ENCODE measurements at regions not wholly inside any gene's neighbourhood (a gene's known extent, or its start where the extent isn't known, plus 50 kb on each side); places are given as distances from the start of the nearest gene placed in this dataset.
"Not testable (repeated sequence)": the region's sequence is repeated elsewhere in the genome, so short reads cannot be mapped to it uniquely, and the experiment has no call there.

- H3K18ac ChIP-seq (ENCODE audit: low read length); H3K4me3 ChIP-seq (ENCODE audit: low read length in 2 of 2); H4K91ac ChIP-seq (ENCODE audit: low read depth, low read length, poor library complexity); H2AFZ ChIP-seq (ENCODE audit: low read length); H3K4me2 ChIP-seq (ENCODE audit: insufficient read depth, low read length, poor library complexity, severe bottlenecking); H3K23ac ChIP-seq (ENCODE audit: low read depth, low read length, poor library complexity); H3K4me1 ChIP-seq (ENCODE audit: control insufficient read depth in 2 of 2, insufficient read depth in 1 of 2, low read depth in 1 of 2, low read length in 2 of 2); H2BK15ac ChIP-seq (ENCODE audit: low read length); H4K8ac ChIP-seq (ENCODE audit: low read depth, low read length); H2BK5ac ChIP-seq (ENCODE audit: low read length); H3K4ac ChIP-seq (ENCODE audit: low read length); H3K9me3 ChIP-seq (replicated peaks in 1 of 2; ENCODE audit: control insufficient read depth in 2 of 2, insufficient read depth in 1 of 2, low read depth in 1 of 2, low read length in 2 of 2); H3K14ac ChIP-seq (ENCODE audit: low read length); H3K79me1 ChIP-seq (ENCODE audit: low read depth, low read length); DNase-seq (ENCODE audit: low spot score); H3K36me3 ChIP-seq (replicated peaks in 1 of 2; ENCODE audit: control insufficient read depth in 2 of 2, insufficient read depth in 2 of 2, low read length in 2 of 2); H3K27ac ChIP-seq (replicated peaks; ENCODE audit: low read length); H2AK5ac ChIP-seq (ENCODE audit: low read depth, low read length); H3K9ac ChIP-seq (ENCODE audit: low read depth, low read length, poor library complexity); H3K27me3 ChIP-seq (ENCODE audit: control insufficient read depth in 3 of 3, insufficient read depth in 3 of 3, low read depth in 1 of 3, low read length in 3 of 3); H2BK12ac ChIP-seq (ENCODE audit: low read length); H2BK120ac ChIP-seq (ENCODE audit: low read depth, low read length): not testable (repeated sequence)
Measured at GRCh38 chr1:83342995-83343394, 655.9 kb downstream of the TTLL7 start.

GRCh38 chr1:83332308-83332707 lies 666.6 kb downstream of the TTLL7 start:
- H3K23ac ChIP-seq (ENCODE audit: low read depth, low read length, poor library complexity); H3K79me1 ChIP-seq (ENCODE audit: low read depth, low read length); H4K8ac ChIP-seq (ENCODE audit: low read depth, low read length); H2BK12ac ChIP-seq (ENCODE audit: low read length); H2BK15ac ChIP-seq (ENCODE audit: low read length); H3K4ac ChIP-seq (ENCODE audit: low read length); H3K9ac ChIP-seq (ENCODE audit: low read depth, low read length, poor library complexity); H2AK5ac ChIP-seq (ENCODE audit: low read depth, low read length); H4K91ac ChIP-seq (ENCODE audit: low read depth, low read length, poor library complexity); H3K18ac ChIP-seq (ENCODE audit: low read length); H3K36me3 ChIP-seq (replicated peaks in 1 of 2; ENCODE audit: control insufficient read depth in 2 of 2, insufficient read depth in 2 of 2, low read length in 2 of 2); H3K14ac ChIP-seq (ENCODE audit: low read length); H2BK5ac ChIP-seq (ENCODE audit: low read length); H2AFZ ChIP-seq (ENCODE audit: low read length); H3K27me3 ChIP-seq (ENCODE audit: control insufficient read depth in 3 of 3, insufficient read depth in 3 of 3, low read depth in 1 of 3, low read length in 3 of 3); H3K4me1 ChIP-seq (ENCODE audit: control insufficient read depth in 2 of 2, insufficient read depth in 1 of 2, low read depth in 1 of 2, low read length in 2 of 2); DNase-seq (ENCODE audit: low spot score); H3K4me3 ChIP-seq (ENCODE audit: low read length in 2 of 2); H3K4me2 ChIP-seq (ENCODE audit: insufficient read depth, low read length, poor library complexity, severe bottlenecking); H2BK120ac ChIP-seq (ENCODE audit: low read depth, low read length); H3K27ac ChIP-seq (replicated peaks; ENCODE audit: low read length); H3K9me3 ChIP-seq (replicated peaks in 1 of 2; ENCODE audit: control insufficient read depth in 2 of 2, insufficient read depth in 1 of 2, low read depth in 1 of 2, low read length in 2 of 2): not testable (repeated sequence)
- no CpG with 5 or more reads among the region's 1 CpG for WGBS, 2 donors (ENCODE audit: extremely low coverage in 2 of 2, insufficient read length in 2 of 2, insufficient replicate concordance in 1 of 2)

GRCh38 chr1:83318366-83318765 lies 680.6 kb downstream of the TTLL7 start:
- H3K4me1 ChIP-seq (ENCODE audit: control insufficient read depth in 2 of 2, insufficient read depth in 1 of 2, low read depth in 1 of 2, low read length in 2 of 2), result no peaks in the 10 kb centered on the region
- no peak overlapping the region for H2BK12ac ChIP-seq (ENCODE audit: low read length)
- no peak overlapping the region for H3K18ac ChIP-seq (ENCODE audit: low read length)
- WGBS, 2 donors (ENCODE audit: extremely low coverage in 2 of 2, insufficient read length in 2 of 2, insufficient replicate concordance in 1 of 2), result no CpG with 5 or more reads among the region's 2 CpGs
- H2AFZ ChIP-seq (ENCODE audit: low read length), result no peak overlapping the region
- H3K4ac ChIP-seq (ENCODE audit: low read length), result no peak overlapping the region
- H3K23ac ChIP-seq (ENCODE audit: low read depth, low read length, poor library complexity), result no peak overlapping the region
- no peak overlapping the region for H2BK120ac ChIP-seq (ENCODE audit: low read depth, low read length)
- no peaks in the 10 kb centered on the region for H3K36me3 ChIP-seq (replicated peaks in 1 of 2; ENCODE audit: control insufficient read depth in 2 of 2, insufficient read depth in 2 of 2, low read length in 2 of 2)
- DNase-seq (ENCODE audit: low spot score), result no peak
- H3K4me2 ChIP-seq (ENCODE audit: insufficient read depth, low read length, poor library complexity, severe bottlenecking), result no peak overlapping the region
- H3K14ac ChIP-seq (ENCODE audit: low read length), result no peak overlapping the region
- H4K91ac ChIP-seq (ENCODE audit: low read depth, low read length, poor library complexity), result no peak overlapping the region
- H2AK5ac ChIP-seq (ENCODE audit: low read depth, low read length), result no peak overlapping the region
- no peak overlapping the region for H2BK5ac ChIP-seq (ENCODE audit: low read length)
- H3K4me3 ChIP-seq (ENCODE audit: low read length in 2 of 2), result no peak overlapping the region
- no peak overlapping the region for H2BK15ac ChIP-seq (ENCODE audit: low read length)
- no peaks in the 10 kb centered on the region for H3K9me3 ChIP-seq (replicated peaks in 1 of 2; ENCODE audit: control insufficient read depth in 2 of 2, insufficient read depth in 1 of 2, low read depth in 1 of 2, low read length in 2 of 2)
- no peaks in the 10 kb centered on the region for H3K79me1 ChIP-seq (ENCODE audit: low read depth, low read length)
- H3K9ac ChIP-seq (ENCODE audit: low read depth, low read length, poor library complexity), result no peak overlapping the region
- no peak overlapping the region for H4K8ac ChIP-seq (ENCODE audit: low read depth, low read length)
- no peaks in the 10 kb centered on the region for H3K27me3 ChIP-seq (ENCODE audit: control insufficient read depth in 3 of 3, insufficient read depth in 3 of 3, low read depth in 1 of 3, low read length in 3 of 3)
- no peak overlapping the region for H3K27ac ChIP-seq (replicated peaks; ENCODE audit: low read length)

GRCh38 chr1:83315446-83315845 lies 683.5 kb downstream of the TTLL7 start:
- H3K4me2 ChIP-seq (ENCODE audit: insufficient read depth, low read length, poor library complexity, severe bottlenecking); H3K4ac ChIP-seq (ENCODE audit: low read length): not testable (repeated sequence)

More at GRCh38 chr1:83315446-83315845, 683.5 kb downstream of the TTLL7 start:
- H2BK15ac ChIP-seq (ENCODE audit: low read length); H3K14ac ChIP-seq (ENCODE audit: low read length); DNase-seq (ENCODE audit: low spot score); H3K36me3 ChIP-seq (replicated peaks in 1 of 2; ENCODE audit: control insufficient read depth in 2 of 2, insufficient read depth in 2 of 2, low read length in 2 of 2); H2BK12ac ChIP-seq (ENCODE audit: low read length); H4K91ac ChIP-seq (ENCODE audit: low read depth, low read length, poor library complexity); H3K4me1 ChIP-seq (ENCODE audit: control insufficient read depth in 2 of 2, insufficient read depth in 1 of 2, low read depth in 1 of 2, low read length in 2 of 2); H3K18ac ChIP-seq (ENCODE audit: low read length); H3K9ac ChIP-seq (ENCODE audit: low read depth, low read length, poor library complexity); H2BK120ac ChIP-seq (ENCODE audit: low read depth, low read length); H4K8ac ChIP-seq (ENCODE audit: low read depth, low read length); H3K4me3 ChIP-seq (ENCODE audit: low read length in 2 of 2); H3K27me3 ChIP-seq (ENCODE audit: control insufficient read depth in 3 of 3, insufficient read depth in 3 of 3, low read depth in 1 of 3, low read length in 3 of 3); H3K9me3 ChIP-seq (replicated peaks in 1 of 2; ENCODE audit: control insufficient read depth in 2 of 2, insufficient read depth in 1 of 2, low read depth in 1 of 2, low read length in 2 of 2); H2AK5ac ChIP-seq (ENCODE audit: low read depth, low read length); H3K23ac ChIP-seq (ENCODE audit: low read depth, low read length, poor library complexity); H2BK5ac ChIP-seq (ENCODE audit: low read length); H2AFZ ChIP-seq (ENCODE audit: low read length); H3K27ac ChIP-seq (replicated peaks; ENCODE audit: low read length); H3K79me1 ChIP-seq (ENCODE audit: low read depth, low read length): not testable (repeated sequence)
- WGBS, 2 donors (ENCODE audit: extremely low coverage in 2 of 2, insufficient read length in 2 of 2, insufficient replicate concordance in 1 of 2), result no CpG with 5 or more reads among the region's 1 CpG
